GM12891 (cell line): ENCODE measurements at regions not wholly inside any gene's neighbourhood (a gene's known extent, or its start where the extent isn't known, plus 50 kb on each side); places are given as distances from the start of the nearest gene placed in this dataset.

Experiments
- PAX5 ChIP-seq: IDR thresholded peaks from 2 replicates; pipeline ENCODE4 v1.6.1; 2011; ENCODE audit warnings: low read length, moderate library complexity, mild to moderate bottlenecking; ENCODE audit not compliant: insufficient read depth, severe bottlenecking
- POLR2A ChIP-seq: IDR thresholded peaks from 2 replicates; pipeline ENCODE4 v1.6.1; 2011; ENCODE audit warnings: low read depth, low read length, control low read depth
- POLR2AphosphoS5 ChIP-seq: IDR thresholded peaks from 2 replicates; pipeline ENCODE4 v1.6.1; 2011; ENCODE audit warnings: low read depth, low read length, control low read depth
- POU2F2 ChIP-seq: IDR thresholded peaks from 2 replicates; pipeline ENCODE4 v1.6.1; 2011; ENCODE audit warnings: low read depth, mild to moderate bottlenecking, control low read depth, low read length, moderate library complexity
- SPI1 ChIP-seq: IDR thresholded peaks from 2 replicates; pipeline ENCODE4 v1.6.1; 2011; ENCODE audit warnings: low read depth, low read length, control low read depth
- TAF1 ChIP-seq: IDR thresholded peaks from 2 replicates; pipeline ENCODE4 v1.6.1; 2011; ENCODE audit warnings: low read depth, low read length, control low read depth

DNA sequence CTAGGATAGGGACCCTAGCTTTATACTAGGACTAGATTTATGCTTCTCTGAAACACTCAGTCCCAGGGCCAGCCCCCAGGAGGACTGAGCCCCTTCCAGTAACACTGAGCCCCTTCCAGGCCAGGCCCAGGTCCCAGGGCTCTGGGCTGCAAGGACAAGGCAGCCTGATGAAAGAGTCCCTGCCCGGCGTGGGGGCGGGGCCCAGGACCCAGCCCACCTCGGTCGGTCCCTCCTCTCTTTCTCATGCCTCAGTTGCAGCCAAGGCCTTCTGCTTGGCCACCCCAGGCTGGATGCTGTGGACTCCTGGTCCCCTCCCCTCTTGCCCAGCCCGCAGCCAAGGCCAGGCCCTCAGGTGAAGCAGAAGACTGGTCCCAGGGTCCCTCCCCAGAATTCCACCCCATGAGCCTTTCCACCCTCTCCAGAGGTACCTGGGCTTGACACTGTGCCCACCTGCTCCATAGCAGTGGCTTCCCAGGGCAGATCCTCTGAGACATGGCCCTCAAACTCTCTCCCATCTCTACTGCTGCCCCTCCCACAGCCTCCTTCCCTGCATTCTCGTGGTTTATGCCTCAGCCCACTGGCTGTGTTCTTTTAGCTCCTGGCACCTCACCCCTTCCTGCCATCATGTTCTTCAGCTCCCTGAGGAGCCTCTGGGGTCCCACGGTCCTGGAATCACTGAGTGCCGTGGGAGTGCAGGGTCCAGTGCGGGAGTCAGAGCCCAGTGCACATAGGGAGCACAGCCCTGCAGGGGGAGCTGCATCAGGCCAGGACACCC lies 53.6 kb upstream of the C1QTNF9B start:
- no peak for TF ChIP-seq POLR2A
- TF ChIP-seq POLR2AphosphoS5 = no peak
- TF ChIP-seq TAF1 = no peak
- no peak for TF ChIP-seq PAX5
- TF ChIP-seq SPI1 = no peak
- TF ChIP-seq POU2F2 = no peak
